ENCODE measurements at regions not wholly inside any gene's neighbourhood (a gene's known extent, or its start where the extent isn't known, plus 50 kb on each side); places are given as distances from the start of the nearest gene placed in this dataset.
A peak's percentile ranks its signal among the peaks of the same experiment; 100 is the strongest.

- ATAC-seq (no peak), DNase-seq (no peak)
- Mint-ChIP-seq H3K4me1 (no peaks in the 10 kb centered on the region), H3K27ac (no peak overlapping the region), H3K27me3 (peaks cover 10% of the 10 kb centered on the region), H3K4me3 (no peak overlapping the region), H3K36me3 (ENCODE audit: low read depth) (no peaks in the 10 kb centered on the region), H3K9me3 (no peaks in the 10 kb centered on the region)
These were observed 227.6 kb downstream of the BMP7 start for GRCh38 chr20:57038608-57039440.

- Mint-ChIP-seq H3K36me3 (ENCODE audit: low read depth) (no peaks in the 10 kb centered on the region), H3K4me1 (no peaks in the 10 kb centered on the region), H3K27me3 (peaks cover 8% of the 10 kb centered on the region), H3K27ac (no peak overlapping the region), H3K9me3 (no peaks in the 10 kb centered on the region), H3K4me3 (no peak overlapping the region)
- DNase-seq (no peak), ATAC-seq (no peak)
These were observed 226.0 kb downstream of the BMP7 start for GRCh38 chr20:57040466-57040865.

- H3K4me3 Mint-ChIP-seq: no peak overlapping the region
- H3K36me3 Mint-ChIP-seq (ENCODE audit: low read depth): no peaks in the 10 kb centered on the region
- DNase-seq (no peak), ATAC-seq (no peak)
- no peaks in the 10 kb centered on the region for H3K4me1 Mint-ChIP-seq
- H3K27ac Mint-ChIP-seq: no peak overlapping the region
- H3K27me3 Mint-ChIP-seq: peaks cover 8% of the 10 kb centered on the region
- H3K9me3 Mint-ChIP-seq: no peaks in the 10 kb centered on the region
These were observed 225.5 kb downstream of the BMP7 start for GRCh38 chr20:57040924-57041323.

GRCh38 chr20:57043091-57043490 is 223.3 kb downstream of the BMP7 start:
- H3K36me3 Mint-ChIP-seq (ENCODE audit: low read depth): no peaks in the 10 kb centered on the region
- H3K4me3 Mint-ChIP-seq: no peak overlapping the region
- H3K9me3 Mint-ChIP-seq: no peaks in the 10 kb centered on the region
- no peaks in the 10 kb centered on the region for H3K4me1 Mint-ChIP-seq
- H3K27me3 Mint-ChIP-seq: no peaks in the 10 kb centered on the region
- ATAC-seq (no peak), DNase-seq (no peak)
- H3K27ac Mint-ChIP-seq: no peak overlapping the region

GRCh38 chr20:57043669-57044268 is 222.7 kb downstream of the BMP7 start:
- Mint-ChIP-seq H3K9me3 (no peaks in the 10 kb centered on the region), H3K36me3 (ENCODE audit: low read depth) (no peaks in the 10 kb centered on the region), H3K27me3 (no peaks in the 10 kb centered on the region), H3K4me1 (no peaks in the 10 kb centered on the region), H3K4me3 (no peak overlapping the region), H3K27ac (no peak overlapping the region)
- DNase-seq (no peak), ATAC-seq (no peak)

- Mint-ChIP-seq H3K4me3 (no peak overlapping the region), H3K9me3 (no peaks in the 10 kb centered on the region), H3K27ac (no peak overlapping the region), H3K4me1 (no peaks in the 10 kb centered on the region), H3K36me3 (ENCODE audit: low read depth) (no peaks in the 10 kb centered on the region), H3K27me3 (no peaks in the 10 kb centered on the region)
- no peak for ATAC-seq
- no peak for DNase-seq
These were observed 219.0 kb downstream of the BMP7 start for GRCh38 chr20:57047281-57048026.

GRCh38 chr20:57048027-57048869 is 218.2 kb downstream of the BMP7 start:
- Mint-ChIP-seq H3K27ac (no peak overlapping the region), H3K27me3 (no peaks in the 10 kb centered on the region), H3K4me1 (no peaks in the 10 kb centered on the region), H3K9me3 (no peaks in the 10 kb centered on the region), H3K4me3 (no peak overlapping the region), H3K36me3 (ENCODE audit: low read depth) (no peaks in the 10 kb centered on the region)
- no peak for ATAC-seq
- peak; percentile 39 for DNase-seq

GRCh38 chr20:57049296-57049695 is 217.1 kb downstream of the BMP7 start:
- H3K4me1 Mint-ChIP-seq: no peaks in the 10 kb centered on the region
- no peak for DNase-seq
- H3K27me3 Mint-ChIP-seq: no peaks in the 10 kb centered on the region
- ATAC-seq: no peak
- no peaks in the 10 kb centered on the region for H3K36me3 Mint-ChIP-seq (ENCODE audit: low read depth)
- no peaks in the 10 kb centered on the region for H3K9me3 Mint-ChIP-seq
- H3K27ac Mint-ChIP-seq: no peak overlapping the region
- H3K4me3 Mint-ChIP-seq: no peak overlapping the region

- ATAC-seq: no peak
- Mint-ChIP-seq H3K27ac (no peak overlapping the region), H3K36me3 (ENCODE audit: low read depth) (no peaks in the 10 kb centered on the region), H3K4me1 (no peaks in the 10 kb centered on the region), H3K9me3 (no peaks in the 10 kb centered on the region), H3K4me3 (no peak overlapping the region), H3K27me3 (no peaks in the 10 kb centered on the region)
- no peak for DNase-seq
These were observed 215.3 kb downstream of the BMP7 start for GRCh38 chr20:57051096-57051495.

- H3K36me3 Mint-ChIP-seq (ENCODE audit: low read depth): no peaks in the 10 kb centered on the region
- no peak for DNase-seq
- H3K4me3 Mint-ChIP-seq: no peak overlapping the region
- no peak for ATAC-seq
- no peak overlapping the region for H3K27ac Mint-ChIP-seq
- peaks cover under 1% of the 10 kb centered on the region for H3K27me3 Mint-ChIP-seq
- H3K4me1 Mint-ChIP-seq: no peaks in the 10 kb centered on the region
- H3K9me3 Mint-ChIP-seq: no peaks in the 10 kb centered on the region
These were observed 213.4 kb downstream of the BMP7 start for GRCh38 chr20:57053067-57053466.

GRCh38 chr20:57053793-57054552 is 212.5 kb downstream of the BMP7 start:
- Mint-ChIP-seq H3K27ac (no peak overlapping the region), H3K36me3 (ENCODE audit: low read depth) (no peaks in the 10 kb centered on the region), H3K27me3 (peaks cover 4% of the 10 kb centered on the region), H3K4me1 (no peaks in the 10 kb centered on the region), H3K9me3 (no peaks in the 10 kb centered on the region), H3K4me3 (no peak overlapping the region)
- ATAC-seq (no peak), DNase-seq (no peak)

GRCh38 chr20:57055345-57055744 is 211.1 kb downstream of the BMP7 start:
- ATAC-seq (no peak), DNase-seq (no peak)
- Mint-ChIP-seq H3K9me3 (no peaks in the 10 kb centered on the region), H3K4me1 (no peaks in the 10 kb centered on the region), H3K27me3 (peaks cover 6% of the 10 kb centered on the region), H3K36me3 (ENCODE audit: low read depth) (no peaks in the 10 kb centered on the region), H3K4me3 (no peak overlapping the region), H3K27ac (no peak overlapping the region)

GRCh38 chr20:57056651-57057050 is 209.8 kb downstream of the BMP7 start:
- no peak overlapping the region for H3K27ac Mint-ChIP-seq
- ATAC-seq (no peak), DNase-seq (no peak)
- H3K4me1 Mint-ChIP-seq: no peaks in the 10 kb centered on the region
- H3K9me3 Mint-ChIP-seq: no peaks in the 10 kb centered on the region
- no peaks in the 10 kb centered on the region for H3K36me3 Mint-ChIP-seq (ENCODE audit: low read depth)
- H3K27me3 Mint-ChIP-seq: peaks cover 12% of the 10 kb centered on the region
- H3K4me3 Mint-ChIP-seq: no peak overlapping the region

Data from activated naive CD8-positive, alpha-beta T cell treated with anti-CD3 and anti-CD28 coated beads, Interleukin-2, amount 50 U/mL, for 24 hours (primary cell).